Upper lobe of left lung (tissue), 6 donors: ENCODE measurements at regions not wholly inside any gene's neighbourhood (a gene's known extent, or its start where the extent isn't known, plus 50 kb on each side); places are given as distances from the start of the nearest gene placed in this dataset.

Source experiments
- ATAC-seq, 2 donors: fragments of 200-7000 bp; cut with Tn5 transposase; one replicate each; pipeline ENCODE4 v1.9.1; 2022; ENCODE audit warnings: mild to moderate bottlenecking in 2 of 2, moderate library complexity in 2 of 2; ENCODE audit not compliant: low FRiP score in 2 of 2
- DNase-seq, 2 donors: peaks; one replicate each; pipeline ENCODE4 v3.0.0-alpha.2; 2019 to 2020
- H3K27ac ChIP-seq, 4 donors: fragments of 200-600 bp; sonication (generic); one replicate each; pipeline ENCODE4 v1.5.1; 2016 to 2019
- H3K27me3 ChIP-seq, 4 donors: fragments of 200-600 bp; sonication (generic); one replicate each; pipeline ENCODE4 v1.5.1; 2017 to 2019
- H3K36me3 ChIP-seq, 4 donors: fragments of 200-600 bp; sonication (generic); one replicate each; pipeline ENCODE4 v1.5.1; 2016 to 2019
- H3K4me1 ChIP-seq, 4 donors: fragments of 200-600 bp; sonication (generic); one replicate each; pipeline ENCODE4 v1.5.1; 2018 to 2019
- H3K4me3 ChIP-seq, 4 donors: fragments of 200-600 bp; sonication (generic); one replicate each; pipeline ENCODE4 v1.5.1; 2017 to 2019; ENCODE audit warnings: mild to moderate bottlenecking in 2 of 4, moderate library complexity in 1 of 4
- H3K9me3 ChIP-seq, 4 donors: fragments of 200-600 bp; sonication (generic); one replicate each; pipeline ENCODE4 v1.5.1; 2018 to 2019
- CTCF ChIP-seq, 6 experiments: fragments of 450-650 bp in 4 of 6; fragments of 200-600 bp in 2 of 6; sonication (generic) in 2 of 6; IDR thresholded peaks; one replicate each; pipeline ENCODE4 v1.5.1; 2016 to 2019; ENCODE audit warnings: antibody characterized with exemption in 6 of 6
- EP300 ChIP-seq, 4 donors: sonication (generic); formaldehyde crosslinking; IDR thresholded peaks; one replicate each; pipeline ENCODE4 v1.5.1; 2017; ENCODE audit warnings: antibody characterized with exemption in 4 of 4, control low read depth in 2 of 4
- POLR2A ChIP-seq, 4 donors: fragments of 450-650 bp; IDR thresholded peaks; one replicate each; pipeline ENCODE4 v1.5.1; 2016 to 2017; ENCODE audit warnings: antibody characterized with exemption in 4 of 4, mild to moderate bottlenecking in 2 of 4
- POLR2AphosphoS5 ChIP-seq, 2 donors: sonication (generic); formaldehyde crosslinking; IDR thresholded peaks; one replicate each; pipeline ENCODE4 v1.5.1; 2017; ENCODE audit warnings: antibody characterized with exemption in 2 of 2
- WGBS, 2 donors: methylation state at CpG; one replicate each; pipeline ENCODE4 v1.1.5; 2017 to 2018; 5-methylcytosine and 5-hydroxymethylcytosine counted together
- donor health status: DM: no; HTN: no; CAD: no; lungs with moderate emphysema.
- donor health status: DM: no; HTN: yes; CAD: no; lungs with severe emphysema.

- no peak for TF ChIP-seq CTCF (IDR thresholded peaks at IDR 0.05)
- TF ChIP-seq EP300 (IDR thresholded peaks at IDR 0.05) = no peak
- TF ChIP-seq POLR2AphosphoS5 (IDR thresholded peaks at IDR 0.05) = no peak
- no peak for TF ChIP-seq POLR2A (IDR thresholded peaks at IDR 0.05)
- no peak for ATAC-seq
- no peaks in the 10 kb centered on the region for H3K27me3 ChIP-seq
- DNase-seq = no peak
- no peak overlapping the region for H3K27ac ChIP-seq
- H3K4me1 ChIP-seq = no peaks in the 10 kb centered on the region
- 86 to 92% methylated on average over 7 of the region's 7 CpGs for WGBS, 2 donors
- no peaks in the 10 kb centered on the region for H3K36me3 ChIP-seq
- H3K9me3 ChIP-seq = no peaks in the 10 kb centered on the region
- H3K4me3 ChIP-seq = no peak overlapping the region
Measured at GRCh38 chr13:26882731-26883130, 122.1 kb upstream of the GPR12 start.

GRCh38 chr13:26881154-26881553 lies 120.6 kb upstream of the GPR12 start:
- DNase-seq = no peak
- no peak for ATAC-seq
- Histone ChIP-seq H3K9me3 (peaks cover 0 to 7% (median 3%) of the 10 kb centered on the region in 4 donors), H3K4me3 (no peak overlapping the region), H3K27me3 (no peaks in the 10 kb centered on the region), H3K27ac (no peak overlapping the region), H3K4me1 (no peaks in the 10 kb centered on the region), H3K36me3 (no peaks in the 10 kb centered on the region)
- WGBS, 2 donors = 24 to 63% methylated on average over 2 to 6 of the region's 6 CpGs
- TF ChIP-seq EP300 (IDR thresholded peaks at IDR 0.05) (no peak), POLR2AphosphoS5 (IDR thresholded peaks at IDR 0.05) (no peak), CTCF (IDR thresholded peaks at IDR 0.05) (no peak), POLR2A (IDR thresholded peaks at IDR 0.05) (no peak)

GRCh38 chr13:26880735-26881134 lies 120.1 kb upstream of the GPR12 start:
- peaks cover 0 to 10% (median 4%) of the 10 kb centered on the region in 4 donors for H3K9me3 ChIP-seq
- TF ChIP-seq CTCF (IDR thresholded peaks at IDR 0.05) = no peak
- TF ChIP-seq EP300 (IDR thresholded peaks at IDR 0.05) = no peak
- no peaks in the 10 kb centered on the region for H3K4me1 ChIP-seq
- H3K27ac ChIP-seq = no peak overlapping the region
- DNase-seq = no peak
- no peaks in the 10 kb centered on the region for H3K36me3 ChIP-seq
- 77 to 78% methylated on average over 8 of the region's 8 CpGs for WGBS, 2 donors
- H3K27me3 ChIP-seq = no peaks in the 10 kb centered on the region
- no peak overlapping the region for H3K4me3 ChIP-seq
- ATAC-seq = no peak

GRCh38 chr13:26878438-26878837 lies 117.9 kb upstream of the GPR12 start:
- Histone ChIP-seq H3K9me3 (peaks cover 0 to 12% (median 4%) of the 10 kb centered on the region in 4 donors), H3K27ac (no peak overlapping the region), H3K4me3 (no peak overlapping the region), H3K4me1 (no peaks in the 10 kb centered on the region), H3K27me3 (no peaks in the 10 kb centered on the region), H3K36me3 (no peaks in the 10 kb centered on the region)
- 36 to 82% methylated on average over 1 of the region's 1 CpG for WGBS, 2 donors
- DNase-seq (no peak), ATAC-seq (no peak)
- TF ChIP-seq POLR2A (IDR thresholded peaks at IDR 0.05) = no peak
- no peak for TF ChIP-seq POLR2AphosphoS5 (IDR thresholded peaks at IDR 0.05)
- TF ChIP-seq CTCF (IDR thresholded peaks at IDR 0.05) = no peak
- TF ChIP-seq EP300 (IDR thresholded peaks at IDR 0.05) = no peak

GRCh38 chr13:26873386-26873698 lies 112.8 kb upstream of the GPR12 start:
- Histone ChIP-seq H3K27me3 (no peaks in the 10 kb centered on the region), H3K4me3 (no peak overlapping the region), H3K4me1 (no peaks in the 10 kb centered on the region), H3K36me3 (no peaks in the 10 kb centered on the region), H3K27ac (no peak overlapping the region), H3K9me3 (peaks cover 0 to 12% (median 4%) of the 10 kb centered on the region in 4 donors)
- ATAC-seq (no peak), DNase-seq (no peak)
- TF ChIP-seq EP300 (IDR thresholded peaks at IDR 0.05) (no peak), POLR2AphosphoS5 (IDR thresholded peaks at IDR 0.05) (no peak), POLR2A (IDR thresholded peaks at IDR 0.05) (no peak), CTCF (IDR thresholded peaks at IDR 0.05) (no peak)
- WGBS, 2 donors = 64 to 81% methylated on average over 7 of the region's 7 CpGs
